ENCODE measurements at regions not wholly inside any gene's neighbourhood (a gene's known extent, or its start where the extent isn't known, plus 50 kb on each side); places are given as distances from the start of the nearest gene placed in this dataset.

DNA sequence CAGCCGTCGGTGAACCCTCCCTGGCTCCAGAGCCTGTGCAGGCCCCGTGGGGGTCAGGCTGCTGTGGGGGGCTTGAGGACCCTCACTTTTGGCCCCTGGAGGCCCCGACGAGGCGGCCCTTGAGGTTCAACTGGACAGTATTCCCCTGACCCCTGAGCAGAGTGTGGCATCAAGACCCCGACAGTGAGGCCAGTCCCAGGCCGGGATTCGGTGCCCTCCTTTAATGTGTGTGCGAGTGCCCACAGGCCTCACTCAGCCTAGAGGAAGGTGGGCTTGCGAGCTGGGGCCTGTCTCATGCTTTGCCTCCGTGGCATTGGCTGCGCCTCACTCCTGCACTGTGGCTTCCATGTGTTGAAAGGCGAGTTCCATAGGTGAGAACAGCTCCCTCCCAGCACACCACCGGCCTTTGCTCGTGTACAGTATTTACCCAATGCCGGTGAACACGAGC, 94.5 kb downstream of the METRNL start:
- peaks cover 7% of the 10 kb centered on the region for H3K9me3 Mint-ChIP-seq (ENCODE audit: unreplicated experiment)
- TF ChIP-seq, protein P1, sequence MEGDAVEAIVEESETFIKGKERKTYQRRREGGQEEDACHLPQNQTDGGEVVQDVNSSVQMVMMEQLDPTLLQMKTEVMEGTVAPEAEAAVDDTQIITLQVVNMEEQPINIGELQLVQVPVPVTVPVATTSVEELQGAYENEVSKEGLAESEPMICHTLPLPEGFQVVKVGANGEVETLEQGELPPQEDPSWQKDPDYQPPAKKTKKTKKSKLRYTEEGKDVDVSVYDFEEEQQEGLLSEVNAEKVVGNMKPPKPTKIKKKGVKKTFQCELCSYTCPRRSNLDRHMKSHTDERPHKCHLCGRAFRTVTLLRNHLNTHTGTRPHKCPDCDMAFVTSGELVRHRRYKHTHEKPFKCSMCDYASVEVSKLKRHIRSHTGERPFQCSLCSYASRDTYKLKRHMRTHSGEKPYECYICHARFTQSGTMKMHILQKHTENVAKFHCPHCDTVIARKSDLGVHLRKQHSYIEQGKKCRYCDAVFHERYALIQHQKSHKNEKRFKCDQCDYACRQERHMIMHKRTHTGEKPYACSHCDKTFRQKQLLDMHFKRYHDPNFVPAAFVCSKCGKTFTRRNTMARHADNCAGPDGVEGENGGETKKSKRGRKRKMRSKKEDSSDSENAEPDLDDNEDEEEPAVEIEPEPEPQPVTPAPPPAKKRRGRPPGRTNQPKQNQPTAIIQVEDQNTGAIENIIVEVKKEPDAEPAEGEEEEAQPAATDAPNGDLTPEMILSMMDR (IDR thresholded peaks at IDR 0.05; ENCODE audit: insufficient read depth, low read depth, low read length), result no peak
- TF ChIP-seq EZH2 (IDR thresholded peaks at IDR 0.05; ENCODE audit: insufficient read depth, low read length), result no peak
- H3K27ac Mint-ChIP-seq (ENCODE audit: unreplicated experiment), result no peak overlapping the region
- H3K4me1 ChIP-seq (ENCODE audit: insufficient read depth, low read length), result no peaks in the 10 kb centered on the region
- peaks cover 9% of the 10 kb centered on the region for H3K27me3 ChIP-seq (ENCODE audit: insufficient read depth, low read length)
- H3K79me2 ChIP-seq (ENCODE audit: insufficient read depth, low read length), result no peaks in the 10 kb centered on the region
- H2AFZ ChIP-seq (ENCODE audit: low read depth, low read length), result no peak overlapping the region
- no peak overlapping the region for H3K27ac ChIP-seq (ENCODE audit: low read depth, low read length)
- H3K4me1 Mint-ChIP-seq (ENCODE audit: low read depth, unreplicated experiment), result peaks cover 5% of the 10 kb centered on the region
- peaks cover 21% of the 10 kb centered on the region for H3K27me3 Mint-ChIP-seq (ENCODE audit: low read depth, unreplicated experiment)
- no peak overlapping the region for H3K4me3 Mint-ChIP-seq (ENCODE audit: unreplicated experiment)
- no peaks in the 10 kb centered on the region for H3K36me3 ChIP-seq (ENCODE audit: insufficient read depth, low read length)
- H4K20me1 ChIP-seq (ENCODE audit: insufficient read depth, low read length), result no peaks in the 10 kb centered on the region
- FAIRE-seq, result no peak
- no peak for DNase-seq (ENCODE audit: low read depth)
- H3K4me3 ChIP-seq (ENCODE audit: insufficient read depth, low read depth, low read length), result no peak overlapping the region
- no peak overlapping the region for H3K4me2 ChIP-seq (ENCODE audit: low read length)
- no peaks in the 10 kb centered on the region for H3K9me3 ChIP-seq (ENCODE audit: insufficient read depth, low read depth, low read length)
- H3K36me3 Mint-ChIP-seq (ENCODE audit: low read depth, unreplicated experiment), result no peaks in the 10 kb centered on the region
- H3K9ac ChIP-seq (ENCODE audit: low read length), result no peak overlapping the region

DNA sequence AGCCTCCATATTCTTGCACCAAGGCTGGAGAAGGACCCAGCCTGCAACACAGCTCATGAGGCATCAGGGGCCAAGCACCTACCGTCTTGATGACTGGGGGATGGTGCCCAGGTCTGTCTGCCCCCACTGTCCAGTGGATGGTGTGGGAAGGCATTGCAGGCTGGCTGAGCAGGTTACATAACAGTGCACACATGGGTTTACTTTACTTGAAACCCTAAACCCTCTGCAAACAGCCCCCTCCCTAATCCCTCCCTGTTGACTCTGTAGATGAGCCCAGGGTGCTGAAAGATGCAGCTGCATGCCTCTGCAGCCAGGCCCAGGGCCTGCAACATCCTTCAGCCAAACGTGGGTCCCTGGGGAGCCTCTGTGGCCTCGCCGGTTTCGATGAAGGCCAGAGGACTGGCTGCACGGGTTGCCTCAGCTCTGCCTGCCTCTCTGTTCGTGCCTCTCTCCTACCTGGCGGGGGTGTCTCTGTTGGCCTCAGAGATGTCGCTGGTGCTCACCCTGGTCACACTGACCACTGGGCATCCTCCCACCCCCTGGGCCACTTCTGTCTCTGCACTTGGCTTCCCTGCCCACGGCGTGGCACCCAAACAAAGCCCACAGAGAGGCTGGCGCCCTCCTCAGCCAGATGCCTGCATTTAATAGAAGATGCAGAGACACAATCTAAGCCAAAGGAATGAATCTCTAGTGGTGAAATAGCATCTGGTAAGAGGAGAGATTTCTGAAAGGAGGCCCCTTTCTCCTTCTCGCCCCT, 95.1 kb downstream of the METRNL start:
- Mint-ChIP-seq H3K27ac (ENCODE audit: unreplicated experiment) (no peak overlapping the region), H3K9me3 (ENCODE audit: unreplicated experiment) (peaks cover 4% of the 10 kb centered on the region), H3K4me3 (ENCODE audit: unreplicated experiment) (no peak overlapping the region), H3K36me3 (ENCODE audit: low read depth, unreplicated experiment) (no peaks in the 10 kb centered on the region), H3K27me3 (ENCODE audit: low read depth, unreplicated experiment) (peaks cover 27% of the 10 kb centered on the region), H3K4me1 (ENCODE audit: low read depth, unreplicated experiment) (peaks cover 5% of the 10 kb centered on the region)
- Histone ChIP-seq H3K9me3 (ENCODE audit: insufficient read depth, low read depth, low read length) (no peaks in the 10 kb centered on the region), H3K4me1 (ENCODE audit: insufficient read depth, low read length) (no peaks in the 10 kb centered on the region), H3K79me2 (ENCODE audit: insufficient read depth, low read length) (no peaks in the 10 kb centered on the region), H3K27me3 (ENCODE audit: insufficient read depth, low read length) (peaks cover 5% of the 10 kb centered on the region), H3K9ac (ENCODE audit: low read length) (no peak overlapping the region), H3K27ac (ENCODE audit: low read depth, low read length) (no peak overlapping the region), H3K4me3 (ENCODE audit: insufficient read depth, low read depth, low read length) (no peak overlapping the region), H2AFZ (ENCODE audit: low read depth, low read length) (no peak overlapping the region), H4K20me1 (ENCODE audit: insufficient read depth, low read length) (no peaks in the 10 kb centered on the region), H3K36me3 (ENCODE audit: insufficient read depth, low read length) (no peaks in the 10 kb centered on the region), H3K4me2 (ENCODE audit: low read length) (no peak overlapping the region)
- no peak for DNase-seq (ENCODE audit: low read depth)
- FAIRE-seq, result no peak
- TF ChIP-seq, protein P1 (IDR thresholded peaks at IDR 0.05; ENCODE audit: insufficient read depth, low read depth, low read length), result no peak
- TF ChIP-seq EZH2 (IDR thresholded peaks at IDR 0.05; ENCODE audit: insufficient read depth, low read length), result no peak

Data from astrocyte (in vitro differentiated cells and primary cell).